Left ventricle myocardium inferior (tissue), 1 donor: ENCODE measurements at regions not wholly inside any gene's neighbourhood (a gene's known extent, or its start where the extent isn't known, plus 50 kb on each side); places are given as distances from the start of the nearest gene placed in this dataset.

Experiments
- DNase-seq: peaks from one replicate; pipeline ENCODE4 v3.0.0-alpha.2; 2020
- H3K27ac ChIP-seq: fragments of 200-600 bp; replicated peaks from 2 replicates; pipeline ENCODE4 v1.8.0; 2021
- H3K27me3 ChIP-seq: fragments of 200-600 bp; 2 replicates; pipeline ENCODE4 v1.8.0; 2021; ENCODE audit warnings: low read depth
- H3K36me3 ChIP-seq: fragments of 200-600 bp; 2 replicates; pipeline ENCODE4 v1.8.0; 2021
- H3K4me1 ChIP-seq: fragments of 200-600 bp; 2 replicates; pipeline ENCODE4 v1.8.0; 2021
- H3K4me3 ChIP-seq: fragments of 200-600 bp; 2 replicates; pipeline ENCODE4 v1.8.0; 2021; ENCODE audit warnings: mild to moderate bottlenecking, moderate library complexity
- H3K9me3 ChIP-seq: fragments of 200-600 bp; replicated peaks from 2 replicates; pipeline ENCODE4 v1.8.0; 2021
- CTCF ChIP-seq: fragments of 200-600 bp; IDR thresholded peaks from 2 replicates; pipeline ENCODE4 v1.8.0; 2021; ENCODE audit warnings: antibody characterized with exemption, mild to moderate bottlenecking, borderline replicate concordance
- intact Hi-C: fragments of 100-400 bp; cut with micrococcal nuclease; formaldehyde crosslinking; loops from one replicate; pipeline ENCODE4 v1.11.0; 2022
- donor health status: DM: no; HTN: yes; CAD: no; lungs with severe emphysema.

DNA sequence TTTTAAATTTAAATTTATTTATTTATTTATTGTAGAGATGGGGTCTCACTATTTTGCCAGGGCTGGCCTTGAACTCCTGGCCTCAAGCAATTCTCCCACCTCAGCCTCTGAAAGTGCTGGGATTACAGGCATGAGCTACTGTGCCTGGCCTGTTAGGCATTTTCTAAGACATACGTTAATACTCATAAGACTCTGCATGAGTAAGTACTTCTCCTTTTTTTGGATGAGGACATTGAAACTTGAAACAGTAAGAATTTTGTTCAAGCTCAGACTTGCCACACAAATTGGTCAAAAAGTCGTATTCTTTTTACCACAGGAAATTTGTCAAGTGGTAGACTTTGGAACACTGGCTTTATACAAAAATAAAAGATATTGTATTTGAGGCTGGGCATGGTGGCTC is 187.4 kb upstream of the RASSF8 start:
- Histone ChIP-seq H3K9me3 (no peaks in the 10 kb centered on the region), H3K27ac (no peak overlapping the region), H3K36me3 (no peaks in the 10 kb centered on the region), H3K4me1 (no peaks in the 10 kb centered on the region), H3K27me3 (no peaks in the 10 kb centered on the region), H3K4me3 (no peak overlapping the region)
- TF ChIP-seq CTCF, result no peak
- intact Hi-C loops, result no loop called here
- no peak for DNase-seq

DNA sequence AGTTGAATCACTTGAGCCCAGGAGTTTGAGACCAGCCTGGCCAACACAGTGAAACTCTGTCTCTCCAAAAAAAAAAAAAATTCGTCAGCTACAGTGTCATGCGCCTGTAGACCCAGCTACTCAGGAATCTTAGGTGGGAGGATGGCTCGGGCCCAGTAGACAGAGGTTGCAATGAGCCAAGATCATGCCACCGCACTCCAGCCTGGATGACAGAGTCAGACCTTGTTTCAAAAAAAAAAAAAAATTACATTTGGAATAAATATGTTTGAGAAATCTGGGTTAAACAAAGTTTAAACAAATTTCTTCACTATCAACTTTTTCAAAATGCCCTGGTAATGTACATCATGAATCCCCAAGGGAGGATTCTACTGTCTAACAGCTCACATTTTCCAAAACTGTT is 187.0 kb upstream of the RASSF8 start:
- TF ChIP-seq CTCF, result no peak
- H3K27ac ChIP-seq, result no peak overlapping the region
- no peaks in the 10 kb centered on the region for H3K4me1 ChIP-seq
- no peak for DNase-seq
- intact Hi-C loops, result no loop called here
- H3K36me3 ChIP-seq, result no peaks in the 10 kb centered on the region
- H3K9me3 ChIP-seq, result no peaks in the 10 kb centered on the region
- H3K4me3 ChIP-seq, result no peak overlapping the region
- no peaks in the 10 kb centered on the region for H3K27me3 ChIP-seq

DNA sequence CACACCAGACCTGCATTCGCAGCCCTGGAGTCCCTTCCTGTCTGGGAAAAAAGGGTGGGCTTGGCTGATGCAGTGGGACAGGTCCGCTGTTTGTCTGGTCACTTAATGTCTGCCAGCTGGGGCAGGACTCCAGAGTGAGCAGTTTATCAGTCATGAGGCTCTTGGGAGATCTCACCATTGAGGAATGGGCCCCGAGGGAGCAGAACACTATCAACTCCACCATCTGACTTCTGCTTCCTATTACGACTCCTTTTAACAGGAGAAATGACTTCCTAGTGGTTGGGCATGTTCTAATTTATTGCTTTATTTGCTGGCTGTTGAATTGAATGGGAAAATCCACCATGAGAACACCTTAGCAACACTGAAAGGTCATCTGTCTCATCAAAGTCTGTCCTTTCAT is 182.5 kb upstream of the RASSF8 start:
- H3K4me1 ChIP-seq, result no peaks in the 10 kb centered on the region
- H3K27me3 ChIP-seq, result peaks cover 7% of the 10 kb centered on the region
- TF ChIP-seq CTCF, result no peak
- DNase-seq, result no peak
- H3K27ac ChIP-seq, result no peak overlapping the region
- no peaks in the 10 kb centered on the region for H3K36me3 ChIP-seq
- no peak overlapping the region for H3K4me3 ChIP-seq
- intact Hi-C loops, result no loop called here
- no peaks in the 10 kb centered on the region for H3K9me3 ChIP-seq

GRCh38 chr12:25780771-25781170 is 177.7 kb upstream of the RASSF8 start:
- H3K9me3 ChIP-seq, result no peaks in the 10 kb centered on the region
- no peaks in the 10 kb centered on the region for H3K4me1 ChIP-seq
- intact Hi-C loops, result no loop called here
- peaks cover 7% of the 10 kb centered on the region for H3K27me3 ChIP-seq
- no peak overlapping the region for H3K27ac ChIP-seq
- H3K4me3 ChIP-seq, result no peak overlapping the region
- TF ChIP-seq CTCF, result no peak
- H3K36me3 ChIP-seq, result no peaks in the 10 kb centered on the region
- DNase-seq, result no peak

GRCh38 chr12:25781232-25781631 is 177.2 kb upstream of the RASSF8 start:
- no peaks in the 10 kb centered on the region for H3K36me3 ChIP-seq
- H3K27ac ChIP-seq, result no peak overlapping the region
- peaks cover 7% of the 10 kb centered on the region for H3K27me3 ChIP-seq
- DNase-seq, result no peak
- intact Hi-C loops, result no loop called here
- no peaks in the 10 kb centered on the region for H3K9me3 ChIP-seq
- H3K4me1 ChIP-seq, result no peaks in the 10 kb centered on the region
- no peak overlapping the region for H3K4me3 ChIP-seq
- no peak for TF ChIP-seq CTCF

GRCh38 chr12:25783566-25783965 is 174.9 kb upstream of the RASSF8 start:
- Histone ChIP-seq H3K4me1 (peaks cover 7% of the 10 kb centered on the region), H3K36me3 (no peaks in the 10 kb centered on the region), H3K27me3 (peaks cover 7% of the 10 kb centered on the region), H3K9me3 (no peaks in the 10 kb centered on the region), H3K4me3 (no peak overlapping the region), H3K27ac (no peak overlapping the region)
- intact Hi-C loops, result no loop called here
- DNase-seq, result no peak
- no peak for TF ChIP-seq CTCF
